SJSA1 (cell line): ENCODE measurements at regions not wholly inside any gene's neighbourhood (a gene's known extent, or its start where the extent isn't known, plus 50 kb on each side); places are given as distances from the start of the nearest gene placed in this dataset.

Experiments used
- DNase-seq, 2 experiments: peaks; one replicate each; pipeline ENCODE4 v3.0.0-alpha.2; 2015 to 2020; ENCODE audit warnings: low spot score in 2 of 2, low read depth in 1 of 2
- H3K27ac ChIP-seq: fragments of 250-450 bp; sonication (Bioruptor Pico); 2 replicates; pipeline ENCODE4 v1.5.1; 2020; ENCODE audit warnings: mild to moderate bottlenecking, moderate library complexity
- H3K27me3 ChIP-seq: fragments of 250-450 bp; sonication (Bioruptor Pico); replicated peaks from 2 replicates; pipeline ENCODE4 v1.5.1; 2020; ENCODE audit warnings: mild to moderate bottlenecking, moderate library complexity
- H3K36me3 ChIP-seq: fragments of 250-450 bp; sonication (Bioruptor Pico); 2 replicates; pipeline ENCODE4 v1.5.1; 2020; ENCODE audit warnings: mild to moderate bottlenecking
- H3K4me1 ChIP-seq: fragments of 250-450 bp; sonication (Bioruptor Pico); replicated peaks from 2 replicates; pipeline ENCODE4 v1.6.1; 2021; ENCODE audit warnings: mild to moderate bottlenecking
- H3K4me3 ChIP-seq: fragments of 250-450 bp; sonication (Bioruptor Pico); 2 replicates; pipeline ENCODE4 v1.5.1; 2020; ENCODE audit warnings: mild to moderate bottlenecking
- H3K9me3 ChIP-seq: fragments of 250-450 bp; sonication (Bioruptor Pico); replicated peaks from 2 replicates; pipeline ENCODE4 v1.5.1; 2020; ENCODE audit warnings: mild to moderate bottlenecking

GRCh38 chr12:30414507-30414906 lies 281.2 kb downstream of the IPO8 start:
- Histone ChIP-seq H3K27me3 (no peaks in the 10 kb centered on the region), H3K36me3 (no peaks in the 10 kb centered on the region), H3K4me1 (peaks cover 26% of the 10 kb centered on the region), H3K4me3 (no peak overlapping the region), H3K27ac (no peak overlapping the region), H3K9me3 (no peaks in the 10 kb centered on the region; the same call in 1 of the 2 replicates)
- DNase-seq, result no peak

- Histone ChIP-seq H3K27ac (no peak overlapping the region), H3K9me3 (no peaks in the 10 kb centered on the region), H3K27me3 (no peaks in the 10 kb centered on the region), H3K36me3 (no peaks in the 10 kb centered on the region), H3K4me1 (no peaks in the 10 kb centered on the region), H3K4me3 (no peak overlapping the region)
- no peak for DNase-seq
Observed at GRCh38 chr12:30400349-30400748, 295.3 kb downstream of the IPO8 start.

- H3K4me3 ChIP-seq, result no peak overlapping the region
- H3K9me3 ChIP-seq, result no peaks in the 10 kb centered on the region
- H3K36me3 ChIP-seq, result no peaks in the 10 kb centered on the region
- H3K27ac ChIP-seq, result no peak overlapping the region
- DNase-seq, result no peak
- no peaks in the 10 kb centered on the region for H3K27me3 ChIP-seq
- no peaks in the 10 kb centered on the region for H3K4me1 ChIP-seq
Observed at GRCh38 chr12:30399859-30400258, 295.8 kb downstream of the IPO8 start.

GRCh38 chr12:30396576-30396975 lies 299.1 kb downstream of the IPO8 start:
- Histone ChIP-seq H3K27ac (no peak overlapping the region), H3K27me3 (no peaks in the 10 kb centered on the region), H3K4me3 (no peak overlapping the region), H3K36me3 (no peaks in the 10 kb centered on the region), H3K9me3 (no peaks in the 10 kb centered on the region), H3K4me1 (no peaks in the 10 kb centered on the region)
- no peak for DNase-seq

GRCh38 chr12:30395190-30395589 lies 300.5 kb downstream of the IPO8 start:
- Histone ChIP-seq H3K27ac (no peak overlapping the region), H3K9me3 (no peaks in the 10 kb centered on the region), H3K27me3 (no peaks in the 10 kb centered on the region), H3K4me3 (no peak overlapping the region), H3K4me1 (no peaks in the 10 kb centered on the region), H3K36me3 (no peaks in the 10 kb centered on the region)
- no peak for DNase-seq

- Histone ChIP-seq H3K36me3 (no peaks in the 10 kb centered on the region), H3K27me3 (no peaks in the 10 kb centered on the region), H3K4me3 (no peak overlapping the region), H3K9me3 (0 out of 2 replicates have a peak, but pooled peaks cover 3% of the 10 kb centered on the region), H3K4me1 (no peaks in the 10 kb centered on the region), H3K27ac (no peak overlapping the region)
- DNase-seq, result no peak
Observed at GRCh38 chr12:30391766-30392366, 303.8 kb downstream of the IPO8 start.

- Histone ChIP-seq H3K4me3 (no peak overlapping the region), H3K36me3 (no peaks in the 10 kb centered on the region), H3K27me3 (no peaks in the 10 kb centered on the region), H3K4me1 (no peaks in the 10 kb centered on the region), H3K9me3 (0 out of 2 replicates have a peak, but pooled peaks cover 3% of the 10 kb centered on the region), H3K27ac (no peak overlapping the region)
- DNase-seq, result no peak
Observed at GRCh38 chr12:30385706-30386105, 310.0 kb downstream of the IPO8 start.

- no peak overlapping the region for H3K27ac ChIP-seq
- DNase-seq, result no peak
- H3K27me3 ChIP-seq, result no peaks in the 10 kb centered on the region
- no peaks in the 10 kb centered on the region for H3K36me3 ChIP-seq
- 0 out of 2 replicates have a peak, but pooled peaks cover 3% of the 10 kb centered on the region for H3K9me3 ChIP-seq
- no peaks in the 10 kb centered on the region for H3K4me1 ChIP-seq
- no peak overlapping the region for H3K4me3 ChIP-seq
Observed at GRCh38 chr12:30384976-30385375, 310.7 kb downstream of the IPO8 start.

- H3K27me3 ChIP-seq, result no peaks in the 10 kb centered on the region
- no peak overlapping the region for H3K4me3 ChIP-seq
- H3K36me3 ChIP-seq, result no peaks in the 10 kb centered on the region
- no peaks in the 10 kb centered on the region for H3K9me3 ChIP-seq
- no peaks in the 10 kb centered on the region for H3K4me1 ChIP-seq
- no peak for DNase-seq
- no peak overlapping the region for H3K27ac ChIP-seq
Observed at GRCh38 chr12:30378307-30378706, 317.4 kb downstream of the IPO8 start.

GRCh38 chr12:30364822-30365221 lies 330.8 kb downstream of the IPO8 start:
- Histone ChIP-seq H3K27ac (no peak overlapping the region), H3K4me1 (no peaks in the 10 kb centered on the region), H3K27me3 (no peaks in the 10 kb centered on the region), H3K4me3 (no peak overlapping the region), H3K9me3 (no peaks in the 10 kb centered on the region), H3K36me3 (no peaks in the 10 kb centered on the region)
- DNase-seq, result no peak

GRCh38 chr12:30361145-30361544 lies 334.5 kb downstream of the IPO8 start:
- H3K9me3 ChIP-seq, result no peaks in the 10 kb centered on the region
- no peaks in the 10 kb centered on the region for H3K4me1 ChIP-seq
- H3K36me3 ChIP-seq, result no peaks in the 10 kb centered on the region
- H3K27me3 ChIP-seq, result no peaks in the 10 kb centered on the region
- H3K27ac ChIP-seq, result no peak overlapping the region
- DNase-seq, result no peak
- no peak overlapping the region for H3K4me3 ChIP-seq

- Histone ChIP-seq H3K4me1 (no peaks in the 10 kb centered on the region), H3K4me3 (no peak overlapping the region), H3K9me3 (no peaks in the 10 kb centered on the region), H3K27me3 (no peaks in the 10 kb centered on the region), H3K27ac (no peak overlapping the region), H3K36me3 (no peaks in the 10 kb centered on the region)
- no peak for DNase-seq
Observed at GRCh38 chr12:30358671-30359070, 337.0 kb downstream of the IPO8 start.

- H3K4me3 ChIP-seq, result no peak overlapping the region
- H3K27me3 ChIP-seq, result no peaks in the 10 kb centered on the region
- H3K27ac ChIP-seq, result no peak overlapping the region
- DNase-seq, result no peak
- H3K4me1 ChIP-seq, result no peaks in the 10 kb centered on the region
- no peaks in the 10 kb centered on the region for H3K9me3 ChIP-seq
- no peaks in the 10 kb centered on the region for H3K36me3 ChIP-seq
Observed at GRCh38 chr12:30357766-30358490, 337.7 kb downstream of the IPO8 start.

- DNase-seq, result no peak
- no peak overlapping the region for H3K4me3 ChIP-seq
- H3K9me3 ChIP-seq, result no peaks in the 10 kb centered on the region
- no peaks in the 10 kb centered on the region for H3K27me3 ChIP-seq
- H3K27ac ChIP-seq, result no peak overlapping the region
- H3K36me3 ChIP-seq, result no peaks in the 10 kb centered on the region
- H3K4me1 ChIP-seq, result no peaks in the 10 kb centered on the region
Observed at GRCh38 chr12:30345744-30346471, 349.8 kb downstream of the IPO8 start.
